Heart right ventricle (tissue), 16 donors: ENCODE measurements at regions not wholly inside any gene's neighbourhood (a gene's known extent, or its start where the extent isn't known, plus 50 kb on each side); places are given as distances from the start of the nearest gene placed in this dataset.

Experiments
- ATAC-seq, 8 donors: fragments of 200-7000 bp; cut with Tn5 transposase; one replicate each; pipeline ENCODE4 v1.9.1; 2020; ENCODE audit warnings: mild to moderate bottlenecking in 8 of 8, moderate library complexity in 8 of 8, moderate number of reproducible peaks in 1 of 8
- DNase-seq, 2 donors: peaks; one replicate each; pipeline ENCODE4 v3.0.0-alpha.2; 2020
- H3K27ac ChIP-seq, 10 donors: fragments of 200-600 bp; sonication (generic) in 2 of 10; one replicate each; pipeline versions ENCODE4 v1.5.0 to v1.8.0; 2020 to 2022; ENCODE audit warnings: mild to moderate bottlenecking in 3 of 10
- H3K27me3 ChIP-seq, 7 donors: fragments of 200-600 bp; one replicate each; pipeline ENCODE4 v1.8.0; 2021 to 2022; ENCODE audit warnings: mild to moderate bottlenecking in 2 of 7
- H3K36me3 ChIP-seq, 9 donors: fragments of 200-600 bp; sonication (generic) in 1 of 9; one replicate each; pipeline versions ENCODE4 v1.5.0 to v1.8.0; 2020 to 2022; ENCODE audit warnings: mild to moderate bottlenecking in 2 of 9
- H3K4me1 ChIP-seq, 9 donors: fragments of 200-600 bp; sonication (generic) in 1 of 9; one replicate each; pipeline versions ENCODE4 v1.5.0 to v1.8.0; 2020 to 2022; ENCODE audit warnings: mild to moderate bottlenecking in 4 of 9
- H3K4me3 ChIP-seq, 10 donors: fragments of 200-600 bp; sonication (generic) in 2 of 10; one replicate each; pipeline versions ENCODE4 v1.5.0 to v1.8.0; 2020 to 2022; ENCODE audit warnings: mild to moderate bottlenecking in 7 of 10, moderate library complexity in 2 of 10
- H3K9me3 ChIP-seq, 11 donors: fragments of 200-600 bp in 10 of 11; sonication (generic) in 2 of 11; one replicate each; pipeline versions ENCODE4 v1.5.0 to v1.8.0; 2013 to 2022; ENCODE audit warnings: mild to moderate bottlenecking in 2 of 11, control low read depth in 1 of 11, moderate library complexity in 1 of 11
- CTCF ChIP-seq, 9 donors: fragments of 200-600 bp; sonication (generic) in 2 of 9; IDR thresholded peaks; one replicate each; pipeline versions ENCODE4 v1.5.0 to v1.8.0; 2021 to 2022; ENCODE audit warnings: antibody characterized with exemption in 9 of 9, mild to moderate bottlenecking in 5 of 9, moderate library complexity in 1 of 9
- WGBS, 2 donors: extraction: QIAGEN DNeasy Blood & Tissue Kit; methylation state at CpG; one replicate each; pipeline ENCODE4 v1.1.7; 2013; ENCODE audit warnings: inconsistent platforms in 1 of 2; 5-methylcytosine and 5-hydroxymethylcytosine counted together
- intact Hi-C, 10 donors: fragments of 100-400 bp; cut with DNase I; formaldehyde crosslinking; loops; one replicate each; pipeline versions ENCODE4 v1.11.1 to v1.14.2; 2022
- donor health status: Arrhythmogenic right ventricular cardiomyopathy.
- donor health status: ischemic (EF 13 %, LVEDD 7.1; RV severe dilation, severe dysfunction).
- donor health status: healthy with polysubstance abuse.
- donor health status: DM: no; HTN: yes; CAD: no.
- donor health status: DM: no; HTN: no; CAD: no.
- donor health status: ischemic (EF 25% LVEDD 6.9; RV normal size, moderate dysfunction).
- donor health status: ischemic (EF 25% LVEDD 5.7; RV mildly dilated, moderate dysfunction).
- donor health status: healthy.
- donor health status: DM: yes; HTN: yes; CAD: no.
- donor health status: Ischemic cardiomyopathy.
- donor health status: ischemic (EF 35%, LVEDD 5.7; RV mildly dilated, moderate dysfunction).
- donor health status: nonischemic (EF 11% LVEDD 7.7; RV severe dilation, severe dysfunction).
- donor health status: DM: yes; HTN: yes; CAD: no.
- donor health status: PGD.
- donor health status: ischemic (EF 29% LVEDD 5.4; RV normal size, mild dysfunction).
- donor health status: nonischemic (EF 23%, LVEDD 6.1; RV moderate dilation, normal function).

GRCh38 chr3:69579306-69580041 is 159.8 kb upstream of the MITF start:
- ATAC-seq (peak in 2 of 8 donors; percentile 52 to 64), DNase-seq (no peak)
- Histone ChIP-seq H3K36me3 (no peaks in the 10 kb centered on the region), H3K4me3 (no peak overlapping the region), H3K27ac (no peak overlapping the region), H3K4me1 (peaks cover 0 to 14% (median 4%) of the 10 kb centered on the region in 9 donors), H3K9me3 (no peaks in the 10 kb centered on the region), H3K27me3 (peaks cover 0 to 9% (median 0%) of the 10 kb centered on the region in 7 donors)
- WGBS, 2 donors = 42 to 57% methylated on average over 8 of the region's 8 CpGs
- no peak for TF ChIP-seq CTCF (IDR thresholded peaks at IDR 0.05)
- intact Hi-C loops = no loop called here

GRCh38 chr3:69569520-69569919 is 169.7 kb upstream of the MITF start:
- DNase-seq = no peak
- WGBS, 2 donors = 44 to 56% methylated on average over 3 of the region's 3 CpGs
- no peak overlapping the region for H3K4me3 ChIP-seq
- no peak overlapping the region for H3K27ac ChIP-seq
- H3K27me3 ChIP-seq = no peaks in the 10 kb centered on the region
- H3K36me3 ChIP-seq = no peaks in the 10 kb centered on the region
- no peak for TF ChIP-seq CTCF (IDR thresholded peaks at IDR 0.05)
- H3K9me3 ChIP-seq = no peaks in the 10 kb centered on the region
- intact Hi-C loops = no loop called here
- no peak for ATAC-seq
- H3K4me1 ChIP-seq = peaks cover 0 to 18% (median 10%) of the 10 kb centered on the region in 9 donors

GRCh38 chr3:69568951-69569350 is 170.3 kb upstream of the MITF start:
- TF ChIP-seq CTCF (IDR thresholded peaks at IDR 0.05) = no peak

GRCh38 chr3:69568458-69568857 is 170.8 kb upstream of the MITF start:
- H3K9me3 ChIP-seq = no peaks in the 10 kb centered on the region
- WGBS, 2 donors = 35 to 38% methylated on average over 2 of the region's 2 CpGs
- H3K27me3 ChIP-seq = no peaks in the 10 kb centered on the region
- ATAC-seq (no peak), DNase-seq (no peak)
- no peaks in the 10 kb centered on the region for H3K36me3 ChIP-seq
- no peak overlapping the region for H3K4me3 ChIP-seq
- peaks cover 0 to 18% (median 10%) of the 10 kb centered on the region in 9 donors for H3K4me1 ChIP-seq
- no peak overlapping the region for H3K27ac ChIP-seq
- intact Hi-C loops = no loop called here
- TF ChIP-seq CTCF (IDR thresholded peaks at IDR 0.05) = no peak

More at GRCh38 chr3:69568951-69569350, 170.3 kb upstream of the MITF start:
- H3K4me1 ChIP-seq = peaks cover 0 to 18% (median 10%) of the 10 kb centered on the region in 9 donors
- H3K9me3 ChIP-seq = no peaks in the 10 kb centered on the region
- H3K36me3 ChIP-seq = no peaks in the 10 kb centered on the region
- H3K4me3 ChIP-seq = no peak overlapping the region
- DNase-seq = no peak
- no peaks in the 10 kb centered on the region for H3K27me3 ChIP-seq
- WGBS, 2 donors = 72 to 79% methylated on average over 2 of the region's 2 CpGs
- H3K27ac ChIP-seq = no peak overlapping the region
- no peak for ATAC-seq
- intact Hi-C loops = no loop called here
